ENCODE measurements at regions not wholly inside any gene's neighbourhood (a gene's known extent, or its start where the extent isn't known, plus 50 kb on each side); places are given as distances from the start of the nearest gene placed in this dataset.

DNA sequence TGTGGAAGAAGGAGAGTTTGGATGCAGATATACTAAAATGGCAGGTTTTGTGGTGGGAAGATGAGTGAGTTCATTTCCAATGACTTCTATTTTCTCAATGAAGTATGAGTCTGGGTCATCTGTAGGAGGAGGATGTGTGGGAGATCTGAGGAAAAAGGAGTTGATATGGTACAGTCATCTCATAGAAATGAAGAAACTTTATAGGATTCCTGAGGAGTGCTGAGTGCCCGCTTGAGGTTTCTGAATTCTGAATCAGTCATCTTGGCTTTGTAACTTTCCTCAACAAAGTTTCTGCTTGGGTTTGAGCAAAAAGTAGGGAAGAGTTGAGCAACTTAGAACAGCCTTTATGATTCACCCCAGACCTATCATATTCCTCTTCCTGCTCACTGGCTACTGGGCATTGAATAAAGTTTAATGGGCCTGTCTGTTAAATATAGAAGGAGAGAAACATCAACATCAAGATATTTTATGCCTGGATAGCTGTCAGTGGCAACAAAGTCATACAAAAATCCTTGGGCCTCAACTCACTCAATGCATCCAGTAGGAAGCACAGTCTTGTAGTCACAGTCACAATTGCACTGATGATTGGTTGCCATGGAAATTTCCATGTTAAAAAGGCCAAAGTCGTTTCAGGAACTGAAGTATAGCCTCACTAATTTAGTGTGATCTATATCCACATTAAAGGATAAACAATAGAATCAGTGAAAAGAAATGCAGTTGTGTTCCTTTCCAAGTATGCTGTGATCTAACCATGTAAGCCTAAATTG, 284.7 kb downstream of the DUSP6 start:
- Histone ChIP-seq H3K27me3 (ENCODE audit: control insufficient read depth, insufficient read depth, low read length) (no peaks in the 10 kb centered on the region), H3K27ac (ENCODE audit: low read depth in 2 of 2, low read length in 2 of 2) (no peak overlapping the region), H3K9me3 (ENCODE audit: control insufficient read depth in 2 of 3, insufficient read depth in 1 of 3, low read length in 3 of 3) (no peaks in the 10 kb centered on the region), H3K36me3 (ENCODE audit: control insufficient read depth in 2 of 3, insufficient read depth in 3 of 3, low read length in 3 of 3) (no peaks in the 10 kb centered on the region), H3K9ac (ENCODE audit: low read length in 3 of 3) (no peak overlapping the region), H3K4me3 (ENCODE audit: low read length in 3 of 3) (no peak overlapping the region), H3K4me1 (ENCODE audit: control insufficient read depth in 2 of 3, insufficient read depth in 2 of 3, low read depth in 1 of 3, low read length in 3 of 3) (peaks cover 0 to 10% (median 0%) of the 10 kb centered on the region in 3 donors)
- FAIRE-seq (no peak), DNase-seq (no peak)
- intact Hi-C loops (cut with DNase I): no loop called here
- TF ChIP-seq, protein P1, sequence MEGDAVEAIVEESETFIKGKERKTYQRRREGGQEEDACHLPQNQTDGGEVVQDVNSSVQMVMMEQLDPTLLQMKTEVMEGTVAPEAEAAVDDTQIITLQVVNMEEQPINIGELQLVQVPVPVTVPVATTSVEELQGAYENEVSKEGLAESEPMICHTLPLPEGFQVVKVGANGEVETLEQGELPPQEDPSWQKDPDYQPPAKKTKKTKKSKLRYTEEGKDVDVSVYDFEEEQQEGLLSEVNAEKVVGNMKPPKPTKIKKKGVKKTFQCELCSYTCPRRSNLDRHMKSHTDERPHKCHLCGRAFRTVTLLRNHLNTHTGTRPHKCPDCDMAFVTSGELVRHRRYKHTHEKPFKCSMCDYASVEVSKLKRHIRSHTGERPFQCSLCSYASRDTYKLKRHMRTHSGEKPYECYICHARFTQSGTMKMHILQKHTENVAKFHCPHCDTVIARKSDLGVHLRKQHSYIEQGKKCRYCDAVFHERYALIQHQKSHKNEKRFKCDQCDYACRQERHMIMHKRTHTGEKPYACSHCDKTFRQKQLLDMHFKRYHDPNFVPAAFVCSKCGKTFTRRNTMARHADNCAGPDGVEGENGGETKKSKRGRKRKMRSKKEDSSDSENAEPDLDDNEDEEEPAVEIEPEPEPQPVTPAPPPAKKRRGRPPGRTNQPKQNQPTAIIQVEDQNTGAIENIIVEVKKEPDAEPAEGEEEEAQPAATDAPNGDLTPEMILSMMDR (IDR thresholded peaks at IDR 0.05; ENCODE audit: borderline replicate concordance, extremely low read depth, insufficient read depth): no peak

- Histone ChIP-seq H3K4me1 (ENCODE audit: control insufficient read depth in 2 of 3, insufficient read depth in 2 of 3, low read depth in 1 of 3, low read length in 3 of 3) (peaks cover 0 to 16% (median 3%) of the 10 kb centered on the region in 3 donors), H3K36me3 (ENCODE audit: control insufficient read depth in 2 of 3, insufficient read depth in 3 of 3, low read length in 3 of 3) (no peaks in the 10 kb centered on the region), H3K27me3 (ENCODE audit: control insufficient read depth, insufficient read depth, low read length) (no peaks in the 10 kb centered on the region), H3K9ac (ENCODE audit: low read length in 3 of 3) (no peak overlapping the region), H3K4me3 (ENCODE audit: low read length in 3 of 3) (no peak overlapping the region), H3K27ac (ENCODE audit: low read depth in 2 of 2, low read length in 2 of 2) (no peak overlapping the region), H3K9me3 (ENCODE audit: control insufficient read depth in 2 of 3, insufficient read depth in 1 of 3, low read length in 3 of 3) (no peaks in the 10 kb centered on the region)
- DNase-seq (no peak), FAIRE-seq (no peak)
- intact Hi-C loops (cut with DNase I): no loop called here
- TF ChIP-seq, protein P1 (IDR thresholded peaks at IDR 0.05; ENCODE audit: borderline replicate concordance, extremely low read depth, insufficient read depth): no peak
These were observed 287.5 kb downstream of the DUSP6 start for GRCh38 chr12:89064780-89065179.

DNA sequence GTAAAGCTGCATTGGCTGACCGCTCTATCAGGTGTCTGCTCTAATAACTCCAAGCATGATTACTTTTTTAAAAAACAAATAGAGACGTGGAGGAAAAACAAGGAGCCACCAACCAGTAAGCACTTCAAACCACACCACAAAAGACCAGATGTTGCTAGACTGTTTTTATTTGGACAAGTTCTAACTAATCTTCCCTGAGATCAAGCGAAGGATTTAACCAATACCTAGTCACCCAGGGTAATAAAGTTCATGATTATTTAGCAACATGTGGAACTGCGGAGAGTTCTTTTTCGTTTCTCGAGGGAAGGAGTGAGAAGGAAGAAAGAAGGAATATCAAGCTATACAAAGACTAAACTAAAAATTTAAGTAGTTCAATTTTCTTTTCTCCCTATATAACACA, 288.1 kb downstream of the DUSP6 start:
- Histone ChIP-seq H3K9ac (ENCODE audit: low read length in 3 of 3) (no peak overlapping the region), H3K9me3 (ENCODE audit: control insufficient read depth in 2 of 3, insufficient read depth in 1 of 3, low read length in 3 of 3) (no peaks in the 10 kb centered on the region), H3K4me1 (ENCODE audit: control insufficient read depth in 2 of 3, insufficient read depth in 2 of 3, low read depth in 1 of 3, low read length in 3 of 3) (peaks cover 0 to 22% (median 4%) of the 10 kb centered on the region in 3 donors), H3K27ac (ENCODE audit: low read depth in 2 of 2, low read length in 2 of 2) (no peak overlapping the region), H3K36me3 (ENCODE audit: control insufficient read depth in 2 of 3, insufficient read depth in 3 of 3, low read length in 3 of 3) (no peaks in the 10 kb centered on the region), H3K4me3 (ENCODE audit: low read length in 3 of 3) (no peak overlapping the region), H3K27me3 (ENCODE audit: control insufficient read depth, insufficient read depth, low read length) (no peaks in the 10 kb centered on the region)
- intact Hi-C loops (cut with DNase I): no loop called here
- FAIRE-seq: no peak
- TF ChIP-seq, protein P1 (IDR thresholded peaks at IDR 0.05; ENCODE audit: borderline replicate concordance, extremely low read depth, insufficient read depth): no peak
- DNase-seq: no peak

Data from kidney (tissue), 13 donors.